Thoracic aorta (tissue), 2 donors: ENCODE measurements at regions not wholly inside any gene's neighbourhood (a gene's known extent, or its start where the extent isn't known, plus 50 kb on each side); places are given as distances from the start of the nearest gene placed in this dataset.

ENCODE experiments used
- ATAC-seq: fragments of 150-250 bp; one replicate; pipeline ENCODE4 v1.8.0; 2017; ENCODE audit warnings: low read depth; ENCODE audit not compliant: insufficient number of reproducible peaks, low FRiP score
- DNase-seq: peaks from one replicate; pipeline ENCODE4 v3.0.0-alpha.2; 2020; ENCODE audit warnings: low spot score
- H3K27ac ChIP-seq, 2 donors: fragments of 200-600 bp; sonication (generic); 1 replicate in 1 of 2; 2 replicates in 1 of 2; pipeline ENCODE4 v1.5.1; 2016; ENCODE audit warnings: mild to moderate bottlenecking in 2 of 2, moderate library complexity in 2 of 2
- H3K27me3 ChIP-seq: fragments of 200-600 bp; sonication (generic); replicated peaks from 2 replicates; pipeline ENCODE4 v1.6.0; 2016; ENCODE audit warnings: mild to moderate bottlenecking; ENCODE audit not compliant: insufficient read depth
- H3K36me3 ChIP-seq: fragments of 200-600 bp; sonication (generic); one replicate; pipeline ENCODE4 v1.5.1; 2016
- H3K4me1 ChIP-seq, 2 donors: fragments of 200-600 bp; sonication (generic); 1 replicate in 1 of 2; 2 replicates in 1 of 2; pipeline versions ENCODE4 v1.5.1 to v1.6.0; 2016; ENCODE audit warnings: low read depth in 2 of 2, mild to moderate bottlenecking in 1 of 2; ENCODE audit not compliant: control insufficient read depth in 1 of 2
- H3K4me3 ChIP-seq: fragments of 200-600 bp; sonication (generic); 2 replicates; pipeline ENCODE4 v1.5.1; 2016; ENCODE audit warnings: mild to moderate bottlenecking
- H3K9me3 ChIP-seq: fragments of 200-600 bp; sonication (generic); 2 replicates; pipeline ENCODE4 v1.5.1; 2016
- TF ChIP-seq, protein P1 (sequence below): fragments of 200-600 bp; sonication (generic); IDR thresholded peaks from one replicate; pipeline ENCODE4 v1.5.1; 2019; ENCODE audit warnings: antibody characterized with exemption

- Histone ChIP-seq H3K27ac (no peak overlapping the region), H3K9me3 (no peaks in the 10 kb centered on the region), H3K27me3 (no peaks in the 10 kb centered on the region), H3K4me1 (no peaks in the 10 kb centered on the region), H3K4me3 (no peak overlapping the region), H3K36me3 (no peaks in the 10 kb centered on the region)
- ATAC-seq (no peak), DNase-seq (no peak)
- TF ChIP-seq, protein P1, sequence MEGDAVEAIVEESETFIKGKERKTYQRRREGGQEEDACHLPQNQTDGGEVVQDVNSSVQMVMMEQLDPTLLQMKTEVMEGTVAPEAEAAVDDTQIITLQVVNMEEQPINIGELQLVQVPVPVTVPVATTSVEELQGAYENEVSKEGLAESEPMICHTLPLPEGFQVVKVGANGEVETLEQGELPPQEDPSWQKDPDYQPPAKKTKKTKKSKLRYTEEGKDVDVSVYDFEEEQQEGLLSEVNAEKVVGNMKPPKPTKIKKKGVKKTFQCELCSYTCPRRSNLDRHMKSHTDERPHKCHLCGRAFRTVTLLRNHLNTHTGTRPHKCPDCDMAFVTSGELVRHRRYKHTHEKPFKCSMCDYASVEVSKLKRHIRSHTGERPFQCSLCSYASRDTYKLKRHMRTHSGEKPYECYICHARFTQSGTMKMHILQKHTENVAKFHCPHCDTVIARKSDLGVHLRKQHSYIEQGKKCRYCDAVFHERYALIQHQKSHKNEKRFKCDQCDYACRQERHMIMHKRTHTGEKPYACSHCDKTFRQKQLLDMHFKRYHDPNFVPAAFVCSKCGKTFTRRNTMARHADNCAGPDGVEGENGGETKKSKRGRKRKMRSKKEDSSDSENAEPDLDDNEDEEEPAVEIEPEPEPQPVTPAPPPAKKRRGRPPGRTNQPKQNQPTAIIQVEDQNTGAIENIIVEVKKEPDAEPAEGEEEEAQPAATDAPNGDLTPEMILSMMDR, result no peak
Observed at GRCh38 chr4:45160951-45161350, 434.6 kb upstream of the GNPDA2 start.

DNA sequence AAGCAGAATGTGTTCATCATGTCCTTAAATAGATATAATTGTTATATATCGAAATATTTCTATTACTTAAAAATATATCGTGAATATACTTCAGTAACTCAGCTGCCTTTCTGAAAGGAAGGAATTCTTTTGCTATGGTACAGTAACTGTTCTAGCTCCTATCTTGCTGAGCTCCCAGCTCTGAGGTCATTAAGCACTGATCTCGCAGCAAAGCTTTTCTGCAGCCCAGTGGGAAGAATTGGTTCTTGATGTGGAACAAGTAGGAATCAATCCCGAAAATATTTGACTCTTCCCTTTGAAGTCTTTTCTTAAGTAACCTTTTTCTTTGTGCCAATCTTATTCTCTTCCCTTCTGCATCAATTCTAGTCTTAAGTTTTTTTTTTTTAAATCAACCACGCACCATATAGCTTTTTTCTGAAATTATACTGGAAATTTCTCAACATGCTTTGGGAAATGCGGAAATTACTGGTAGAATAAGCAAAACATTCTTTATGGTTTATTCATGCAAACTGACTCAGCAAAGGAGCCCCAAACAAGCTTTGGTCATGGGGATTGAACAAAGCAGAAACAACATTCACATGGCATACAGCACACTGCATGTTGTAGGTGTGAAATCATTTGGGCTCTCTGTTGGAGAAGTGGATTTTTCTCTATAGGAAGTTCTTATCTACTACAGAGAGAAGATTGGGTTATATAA lies 428.9 kb upstream of the GNPDA2 start:
- DNase-seq (no peak), ATAC-seq (no peak)
- no peaks in the 10 kb centered on the region for H3K36me3 ChIP-seq
- H3K9me3 ChIP-seq, result no peaks in the 10 kb centered on the region
- no peaks in the 10 kb centered on the region for H3K4me1 ChIP-seq
- TF ChIP-seq, protein P1, result no peak
- H3K4me3 ChIP-seq, result no peak overlapping the region
- no peak overlapping the region for H3K27ac ChIP-seq
- no peaks in the 10 kb centered on the region for H3K27me3 ChIP-seq

DNA sequence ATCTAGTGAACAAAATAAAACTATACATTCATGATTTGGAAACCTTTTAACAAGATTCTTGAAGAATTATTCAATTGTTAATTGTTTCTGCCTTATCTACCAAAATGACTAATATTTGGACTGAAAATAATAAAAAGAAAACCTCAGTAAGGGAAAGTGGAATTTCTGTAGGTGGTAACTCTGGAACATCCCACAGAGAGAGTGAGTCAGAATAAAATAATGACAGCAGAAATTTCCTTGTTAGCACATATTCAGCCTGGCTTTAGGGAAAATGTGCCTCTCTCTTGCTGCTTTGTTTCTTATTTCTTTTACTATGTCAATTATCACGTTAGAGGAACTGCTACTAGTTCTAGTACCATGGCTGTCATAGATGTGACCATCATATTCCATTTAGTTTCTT lies 421.5 kb upstream of the GNPDA2 start:
- no peak overlapping the region for H3K4me3 ChIP-seq
- ATAC-seq (no peak), DNase-seq (no peak)
- H3K9me3 ChIP-seq, result no peaks in the 10 kb centered on the region
- no peak overlapping the region for H3K27ac ChIP-seq
- TF ChIP-seq, protein P1, result no peak
- H3K27me3 ChIP-seq, result no peaks in the 10 kb centered on the region
- no peaks in the 10 kb centered on the region for H3K36me3 ChIP-seq
- H3K4me1 ChIP-seq, result no peaks in the 10 kb centered on the region

GRCh38 chr4:45131020-45131419 lies 404.7 kb upstream of the GNPDA2 start:
- TF ChIP-seq, protein P1, result no peak
- Histone ChIP-seq H3K9me3 (no peaks in the 10 kb centered on the region), H3K36me3 (no peaks in the 10 kb centered on the region), H3K4me1 (no peaks in the 10 kb centered on the region), H3K27me3 (no peaks in the 10 kb centered on the region), H3K4me3 (no peak overlapping the region), H3K27ac (no peak overlapping the region)
- no peak for ATAC-seq
- no peak for DNase-seq

GRCh38 chr4:45122406-45122805 lies 396.1 kb upstream of the GNPDA2 start:
- Histone ChIP-seq H3K27ac (no peak overlapping the region), H3K4me3 (no peak overlapping the region), H3K27me3 (no peaks in the 10 kb centered on the region), H3K36me3 (no peaks in the 10 kb centered on the region), H3K9me3 (no peaks in the 10 kb centered on the region), H3K4me1 (no peaks in the 10 kb centered on the region)
- TF ChIP-seq, protein P1, result no peak
- no peak for DNase-seq
- no peak for ATAC-seq
